ENCODE measurements at regions not wholly inside any gene's neighbourhood (a gene's known extent, or its start where the extent isn't known, plus 50 kb on each side); places are given as distances from the start of the nearest gene placed in this dataset.

DNA sequence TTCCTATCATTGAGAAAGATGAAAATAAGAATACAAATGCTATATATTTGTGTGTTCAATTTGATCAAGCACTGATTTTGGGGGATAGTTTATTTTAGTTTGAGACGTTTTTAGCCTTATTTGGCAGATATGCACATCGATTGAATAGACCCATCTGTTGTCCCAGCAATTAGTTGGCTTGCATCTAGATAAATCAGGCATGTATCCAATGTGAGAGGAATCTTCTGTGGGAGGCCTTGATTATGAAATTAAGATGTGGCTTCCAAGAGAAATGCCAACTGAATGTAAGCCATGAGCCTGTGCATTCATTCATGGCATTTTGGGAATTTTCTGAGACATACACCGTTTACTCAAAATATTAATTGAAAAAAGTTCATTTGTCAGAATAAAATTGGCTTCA, 623.1 kb downstream of the TECRL start:
- TF ChIP-seq, protein P1, sequence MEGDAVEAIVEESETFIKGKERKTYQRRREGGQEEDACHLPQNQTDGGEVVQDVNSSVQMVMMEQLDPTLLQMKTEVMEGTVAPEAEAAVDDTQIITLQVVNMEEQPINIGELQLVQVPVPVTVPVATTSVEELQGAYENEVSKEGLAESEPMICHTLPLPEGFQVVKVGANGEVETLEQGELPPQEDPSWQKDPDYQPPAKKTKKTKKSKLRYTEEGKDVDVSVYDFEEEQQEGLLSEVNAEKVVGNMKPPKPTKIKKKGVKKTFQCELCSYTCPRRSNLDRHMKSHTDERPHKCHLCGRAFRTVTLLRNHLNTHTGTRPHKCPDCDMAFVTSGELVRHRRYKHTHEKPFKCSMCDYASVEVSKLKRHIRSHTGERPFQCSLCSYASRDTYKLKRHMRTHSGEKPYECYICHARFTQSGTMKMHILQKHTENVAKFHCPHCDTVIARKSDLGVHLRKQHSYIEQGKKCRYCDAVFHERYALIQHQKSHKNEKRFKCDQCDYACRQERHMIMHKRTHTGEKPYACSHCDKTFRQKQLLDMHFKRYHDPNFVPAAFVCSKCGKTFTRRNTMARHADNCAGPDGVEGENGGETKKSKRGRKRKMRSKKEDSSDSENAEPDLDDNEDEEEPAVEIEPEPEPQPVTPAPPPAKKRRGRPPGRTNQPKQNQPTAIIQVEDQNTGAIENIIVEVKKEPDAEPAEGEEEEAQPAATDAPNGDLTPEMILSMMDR (IDR thresholded peaks at IDR 0.05) = no peak
- TF ChIP-seq EP300 (IDR thresholded peaks at IDR 0.05) (no peak), POLR2A (IDR thresholded peaks at IDR 0.05) (no peak)
